ENCODE measurements at regions not wholly inside any gene's neighbourhood (a gene's known extent, or its start where the extent isn't known, plus 50 kb on each side); places are given as distances from the start of the nearest gene placed in this dataset.

DNA sequence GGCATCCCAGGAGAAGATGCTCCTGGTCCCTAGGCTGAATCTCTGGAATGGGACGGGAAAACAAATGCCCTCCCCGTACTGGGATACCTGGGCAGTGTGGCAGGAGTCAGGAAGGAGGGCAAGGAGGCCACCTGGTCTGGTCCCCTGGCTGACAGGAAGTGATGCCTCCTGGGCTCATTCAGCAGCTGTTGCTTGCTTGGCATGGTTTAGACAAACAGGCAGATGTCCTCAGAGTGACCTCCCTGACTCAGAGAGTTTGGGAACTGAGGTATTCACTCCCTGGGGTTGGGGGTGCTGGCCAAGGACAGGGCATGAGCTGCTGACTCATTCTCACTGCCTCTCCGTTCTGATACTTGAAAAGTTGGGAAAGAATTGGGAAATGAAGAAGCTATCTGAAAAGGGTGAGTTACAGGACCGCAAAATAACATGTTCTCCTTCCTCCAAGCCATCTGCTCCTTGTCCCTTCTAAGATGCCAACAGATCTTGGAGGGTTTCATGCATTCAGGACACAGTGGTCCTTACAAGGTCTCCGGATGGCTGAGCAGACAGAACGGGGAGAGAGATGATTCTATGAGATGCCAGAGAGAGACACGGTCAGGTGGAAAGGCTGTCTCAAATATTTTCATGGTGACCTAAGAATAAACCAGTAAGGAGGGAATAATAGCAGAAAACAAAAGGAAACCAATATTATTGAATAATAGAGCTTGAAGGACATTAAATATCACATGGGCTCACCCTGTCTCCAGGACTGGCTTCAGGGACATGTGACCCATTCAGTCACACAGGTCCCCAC lies 534.5 kb downstream of the BNC2 start (continued):
- no peak for TF ChIP-seq NR2C2 (CRISPR knock-in tag; IDR thresholded peaks at IDR 0.05)
- no peak for TF ChIP-seq ATF1 (CRISPR knock-in tag; IDR thresholded peaks at IDR 0.05)

DNA sequence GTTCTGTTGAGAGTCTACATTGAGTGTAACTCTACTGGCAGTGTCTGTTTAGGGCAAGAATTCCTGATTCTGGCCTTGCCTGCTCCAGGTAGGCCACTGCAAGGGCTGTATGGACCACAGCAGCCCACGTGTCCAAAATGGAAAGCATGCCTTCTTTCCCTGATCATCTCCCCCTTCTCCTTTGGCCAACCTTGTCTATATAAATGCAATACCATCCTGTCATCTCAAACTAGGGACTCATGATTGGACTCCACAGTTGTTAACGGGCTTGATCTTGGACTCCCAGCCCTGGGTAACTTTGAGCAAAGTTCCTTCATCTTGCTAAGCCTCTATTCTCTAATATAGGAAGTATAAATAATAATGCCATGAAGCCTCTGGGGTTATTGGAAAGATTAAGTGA lies 533.6 kb downstream of the BNC2 start:
- TF ChIP-seq ZNF138 (CRISPR knock-in tag; conservative IDR thresholded peaks at IDR 0.05), result no peak
- TF ChIP-seq, protein P1, sequence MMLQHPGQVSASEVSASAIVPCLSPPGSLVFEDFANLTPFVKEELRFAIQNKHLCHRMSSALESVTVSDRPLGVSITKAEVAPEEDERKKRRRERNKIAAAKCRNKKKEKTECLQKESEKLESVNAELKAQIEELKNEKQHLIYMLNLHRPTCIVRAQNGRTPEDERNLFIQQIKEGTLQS (CRISPR knock-in tag; conservative IDR thresholded peaks at IDR 0.05), result no peak
- TF ChIP-seq ZNF219 (CRISPR knock-in tag; IDR thresholded peaks at IDR 0.05; ENCODE audit: borderline replicate concordance), result no peak
- no peak for TF ChIP-seq GTF2I (CRISPR knock-in tag; conservative IDR thresholded peaks at IDR 0.05)
- TF ChIP-seq NR1H2 (CRISPR knock-in tag; IDR thresholded peaks at IDR 0.05), result no peak
- TF ChIP-seq, protein P2, sequence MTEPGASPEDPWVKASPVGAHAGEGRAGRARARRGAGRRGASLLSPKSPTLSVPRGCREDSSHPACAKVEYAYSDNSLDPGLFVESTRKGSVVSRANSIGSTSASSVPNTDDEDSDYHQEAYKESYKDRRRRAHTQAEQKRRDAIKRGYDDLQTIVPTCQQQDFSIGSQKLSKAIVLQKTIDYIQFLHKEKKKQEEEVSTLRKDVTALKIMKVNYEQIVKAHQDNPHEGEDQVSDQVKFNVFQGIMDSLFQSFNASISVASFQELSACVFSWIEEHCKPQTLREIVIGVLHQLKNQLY (CRISPR knock-in tag; IDR thresholded peaks at IDR 0.05), result no peak
- TF ChIP-seq JAZF1 (CRISPR knock-in tag; IDR thresholded peaks at IDR 0.05), result no peak
- TF ChIP-seq, protein P3, sequence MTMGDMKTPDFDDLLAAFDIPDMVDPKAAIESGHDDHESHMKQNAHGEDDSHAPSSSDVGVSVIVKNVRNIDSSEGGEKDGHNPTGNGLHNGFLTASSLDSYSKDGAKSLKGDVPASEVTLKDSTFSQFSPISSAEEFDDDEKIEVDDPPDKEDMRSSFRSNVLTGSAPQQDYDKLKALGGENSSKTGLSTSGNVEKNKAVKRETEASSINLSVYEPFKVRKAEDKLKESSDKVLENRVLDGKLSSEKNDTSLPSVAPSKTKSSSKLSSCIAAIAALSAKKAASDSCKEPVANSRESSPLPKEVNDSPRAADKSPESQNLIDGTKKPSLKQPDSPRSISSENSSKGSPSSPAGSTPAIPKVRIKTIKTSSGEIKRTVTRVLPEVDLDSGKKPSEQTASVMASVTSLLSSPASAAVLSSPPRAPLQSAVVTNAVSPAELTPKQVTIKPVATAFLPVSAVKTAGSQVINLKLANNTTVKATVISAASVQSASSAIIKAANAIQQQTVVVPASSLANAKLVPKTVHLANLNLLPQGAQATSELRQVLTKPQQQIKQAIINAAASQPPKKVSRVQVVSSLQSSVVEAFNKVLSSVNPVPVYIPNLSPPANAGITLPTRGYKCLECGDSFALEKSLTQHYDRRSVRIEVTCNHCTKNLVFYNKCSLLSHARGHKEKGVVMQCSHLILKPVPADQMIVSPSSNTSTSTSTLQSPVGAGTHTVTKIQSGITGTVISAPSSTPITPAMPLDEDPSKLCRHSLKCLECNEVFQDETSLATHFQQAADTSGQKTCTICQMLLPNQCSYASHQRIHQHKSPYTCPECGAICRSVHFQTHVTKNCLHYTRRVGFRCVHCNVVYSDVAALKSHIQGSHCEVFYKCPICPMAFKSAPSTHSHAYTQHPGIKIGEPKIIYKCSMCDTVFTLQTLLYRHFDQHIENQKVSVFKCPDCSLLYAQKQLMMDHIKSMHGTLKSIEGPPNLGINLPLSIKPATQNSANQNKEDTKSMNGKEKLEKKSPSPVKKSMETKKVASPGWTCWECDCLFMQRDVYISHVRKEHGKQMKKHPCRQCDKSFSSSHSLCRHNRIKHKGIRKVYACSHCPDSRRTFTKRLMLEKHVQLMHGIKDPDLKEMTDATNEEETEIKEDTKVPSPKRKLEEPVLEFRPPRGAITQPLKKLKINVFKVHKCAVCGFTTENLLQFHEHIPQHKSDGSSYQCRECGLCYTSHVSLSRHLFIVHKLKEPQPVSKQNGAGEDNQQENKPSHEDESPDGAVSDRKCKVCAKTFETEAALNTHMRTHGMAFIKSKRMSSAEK (CRISPR knock-in tag; IDR thresholded peaks at IDR 0.05; ENCODE audit: borderline replicate concordance), result no peak
- TF ChIP-seq, protein P4, sequence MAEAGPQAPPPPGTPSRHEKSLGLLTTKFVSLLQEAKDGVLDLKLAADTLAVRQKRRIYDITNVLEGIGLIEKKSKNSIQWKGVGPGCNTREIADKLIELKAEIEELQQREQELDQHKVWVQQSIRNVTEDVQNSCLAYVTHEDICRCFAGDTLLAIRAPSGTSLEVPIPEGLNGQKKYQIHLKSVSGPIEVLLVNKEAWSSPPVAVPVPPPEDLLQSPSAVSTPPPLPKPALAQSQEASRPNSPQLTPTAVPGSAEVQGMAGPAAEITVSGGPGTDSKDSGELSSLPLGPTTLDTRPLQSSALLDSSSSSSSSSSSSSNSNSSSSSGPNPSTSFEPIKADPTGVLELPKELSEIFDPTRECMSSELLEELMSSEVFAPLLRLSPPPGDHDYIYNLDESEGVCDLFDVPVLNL (CRISPR knock-in tag; IDR thresholded peaks at IDR 0.05; ENCODE audit: borderline replicate concordance, low read depth), result no peak
- TF ChIP-seq, protein P5, sequence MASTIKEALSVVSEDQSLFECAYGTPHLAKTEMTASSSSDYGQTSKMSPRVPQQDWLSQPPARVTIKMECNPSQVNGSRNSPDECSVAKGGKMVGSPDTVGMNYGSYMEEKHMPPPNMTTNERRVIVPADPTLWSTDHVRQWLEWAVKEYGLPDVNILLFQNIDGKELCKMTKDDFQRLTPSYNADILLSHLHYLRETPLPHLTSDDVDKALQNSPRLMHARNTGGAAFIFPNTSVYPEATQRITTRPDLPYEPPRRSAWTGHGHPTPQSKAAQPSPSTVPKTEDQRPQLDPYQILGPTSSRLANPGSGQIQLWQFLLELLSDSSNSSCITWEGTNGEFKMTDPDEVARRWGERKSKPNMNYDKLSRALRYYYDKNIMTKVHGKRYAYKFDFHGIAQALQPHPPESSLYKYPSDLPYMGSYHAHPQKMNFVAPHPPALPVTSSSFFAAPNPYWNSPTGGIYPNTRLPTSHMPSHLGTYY (CRISPR knock-in tag; IDR thresholded peaks at IDR 0.05), result no peak
- TF ChIP-seq SMAD3 (CRISPR knock-in tag; IDR thresholded peaks at IDR 0.05; ENCODE audit: borderline replicate concordance), result no peak
- no peak for TF ChIP-seq ESRRA (CRISPR knock-in tag; IDR thresholded peaks at IDR 0.05; ENCODE audit: borderline replicate concordance)
- TF ChIP-seq, protein P6, sequence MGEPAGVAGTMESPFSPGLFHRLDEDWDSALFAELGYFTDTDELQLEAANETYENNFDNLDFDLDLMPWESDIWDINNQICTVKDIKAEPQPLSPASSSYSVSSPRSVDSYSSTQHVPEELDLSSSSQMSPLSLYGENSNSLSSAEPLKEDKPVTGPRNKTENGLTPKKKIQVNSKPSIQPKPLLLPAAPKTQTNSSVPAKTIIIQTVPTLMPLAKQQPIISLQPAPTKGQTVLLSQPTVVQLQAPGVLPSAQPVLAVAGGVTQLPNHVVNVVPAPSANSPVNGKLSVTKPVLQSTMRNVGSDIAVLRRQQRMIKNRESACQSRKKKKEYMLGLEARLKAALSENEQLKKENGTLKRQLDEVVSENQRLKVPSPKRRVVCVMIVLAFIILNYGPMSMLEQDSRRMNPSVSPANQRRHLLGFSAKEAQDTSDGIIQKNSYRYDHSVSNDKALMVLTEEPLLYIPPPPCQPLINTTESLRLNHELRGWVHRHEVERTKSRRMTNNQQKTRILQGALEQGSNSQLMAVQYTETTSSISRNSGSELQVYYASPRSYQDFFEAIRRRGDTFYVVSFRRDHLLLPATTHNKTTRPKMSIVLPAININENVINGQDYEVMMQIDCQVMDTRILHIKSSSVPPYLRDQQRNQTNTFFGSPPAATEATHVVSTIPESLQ (CRISPR knock-in tag; IDR thresholded peaks at IDR 0.05), result no peak
- TF ChIP-seq NR2C2 (CRISPR knock-in tag; IDR thresholded peaks at IDR 0.05), result no peak
- no peak for TF ChIP-seq ETV6 (CRISPR knock-in tag; IDR thresholded peaks at IDR 0.05)
- no peak for TF ChIP-seq FOXK1 (CRISPR knock-in tag; IDR thresholded peaks at IDR 0.05)
- TF ChIP-seq, protein P7, sequence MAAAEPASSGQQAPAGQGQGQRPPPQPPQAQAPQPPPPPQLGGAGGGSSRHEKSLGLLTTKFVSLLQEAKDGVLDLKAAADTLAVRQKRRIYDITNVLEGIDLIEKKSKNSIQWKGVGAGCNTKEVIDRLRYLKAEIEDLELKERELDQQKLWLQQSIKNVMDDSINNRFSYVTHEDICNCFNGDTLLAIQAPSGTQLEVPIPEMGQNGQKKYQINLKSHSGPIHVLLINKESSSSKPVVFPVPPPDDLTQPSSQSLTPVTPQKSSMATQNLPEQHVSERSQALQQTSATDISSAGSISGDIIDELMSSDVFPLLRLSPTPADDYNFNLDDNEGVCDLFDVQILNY (CRISPR knock-in tag; IDR thresholded peaks at IDR 0.05), result no peak
- TF ChIP-seq RORB (CRISPR knock-in tag; IDR thresholded peaks at IDR 0.05), result no peak
- TF ChIP-seq, protein P8, sequence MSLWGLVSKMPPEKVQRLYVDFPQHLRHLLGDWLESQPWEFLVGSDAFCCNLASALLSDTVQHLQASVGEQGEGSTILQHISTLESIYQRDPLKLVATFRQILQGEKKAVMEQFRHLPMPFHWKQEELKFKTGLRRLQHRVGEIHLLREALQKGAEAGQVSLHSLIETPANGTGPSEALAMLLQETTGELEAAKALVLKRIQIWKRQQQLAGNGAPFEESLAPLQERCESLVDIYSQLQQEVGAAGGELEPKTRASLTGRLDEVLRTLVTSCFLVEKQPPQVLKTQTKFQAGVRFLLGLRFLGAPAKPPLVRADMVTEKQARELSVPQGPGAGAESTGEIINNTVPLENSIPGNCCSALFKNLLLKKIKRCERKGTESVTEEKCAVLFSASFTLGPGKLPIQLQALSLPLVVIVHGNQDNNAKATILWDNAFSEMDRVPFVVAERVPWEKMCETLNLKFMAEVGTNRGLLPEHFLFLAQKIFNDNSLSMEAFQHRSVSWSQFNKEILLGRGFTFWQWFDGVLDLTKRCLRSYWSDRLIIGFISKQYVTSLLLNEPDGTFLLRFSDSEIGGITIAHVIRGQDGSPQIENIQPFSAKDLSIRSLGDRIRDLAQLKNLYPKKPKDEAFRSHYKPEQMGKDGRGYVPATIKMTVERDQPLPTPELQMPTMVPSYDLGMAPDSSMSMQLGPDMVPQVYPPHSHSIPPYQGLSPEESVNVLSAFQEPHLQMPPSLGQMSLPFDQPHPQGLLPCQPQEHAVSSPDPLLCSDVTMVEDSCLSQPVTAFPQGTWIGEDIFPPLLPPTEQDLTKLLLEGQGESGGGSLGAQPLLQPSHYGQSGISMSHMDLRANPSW (CRISPR knock-in tag; conservative IDR thresholded peaks at IDR 0.05; ENCODE audit: low read depth), result no peak

More for the DNA sequence above, 533.6 kb downstream of the BNC2 start:
- Mint-ChIP-seq H3K9me3 (peaks cover 4% of the 10 kb centered on the region), H3K4me3 (no peak overlapping the region), H3K4me1 (no peaks in the 10 kb centered on the region), H3K27ac (no peak overlapping the region), H3K36me3 (no peaks in the 10 kb centered on the region), H3K27me3 (ENCODE audit: low read depth) (no peaks in the 10 kb centered on the region)
- no peak for ATAC-seq
- DNase-seq (ENCODE audit: low spot score), result no peak
- ChIA-PET POLR2A (no interaction called here), CTCF (no interaction called here)
